ENCODE measurements at regions not wholly inside any gene's neighbourhood (a gene's known extent, or its start where the extent isn't known, plus 50 kb on each side); places are given as distances from the start of the nearest gene placed in this dataset.

GRCh38 chr2:15827001-15827400 is 113.3 kb upstream of the MYCN start:
- DNase-seq = no peak

DNA sequence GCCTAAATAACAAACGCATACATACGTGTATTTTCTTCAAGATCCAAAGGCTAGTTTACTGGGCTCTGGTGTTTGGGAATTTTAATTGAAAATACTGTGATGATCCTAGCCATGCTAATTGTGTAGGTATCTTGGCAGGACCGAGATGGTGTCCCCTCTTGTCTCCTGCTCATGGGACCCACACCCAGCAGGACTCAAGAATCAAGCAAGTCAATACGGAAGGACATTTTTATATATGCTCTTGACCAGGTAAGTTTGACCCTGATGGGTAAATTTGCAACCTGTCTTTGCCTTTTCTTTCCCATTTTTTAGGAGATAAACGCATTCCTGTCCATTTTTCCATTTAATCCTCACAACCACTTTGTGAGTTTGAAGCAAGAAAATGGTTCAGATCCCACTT is 111.8 kb upstream of the MYCN start:
- no peak for DNase-seq

DNA sequence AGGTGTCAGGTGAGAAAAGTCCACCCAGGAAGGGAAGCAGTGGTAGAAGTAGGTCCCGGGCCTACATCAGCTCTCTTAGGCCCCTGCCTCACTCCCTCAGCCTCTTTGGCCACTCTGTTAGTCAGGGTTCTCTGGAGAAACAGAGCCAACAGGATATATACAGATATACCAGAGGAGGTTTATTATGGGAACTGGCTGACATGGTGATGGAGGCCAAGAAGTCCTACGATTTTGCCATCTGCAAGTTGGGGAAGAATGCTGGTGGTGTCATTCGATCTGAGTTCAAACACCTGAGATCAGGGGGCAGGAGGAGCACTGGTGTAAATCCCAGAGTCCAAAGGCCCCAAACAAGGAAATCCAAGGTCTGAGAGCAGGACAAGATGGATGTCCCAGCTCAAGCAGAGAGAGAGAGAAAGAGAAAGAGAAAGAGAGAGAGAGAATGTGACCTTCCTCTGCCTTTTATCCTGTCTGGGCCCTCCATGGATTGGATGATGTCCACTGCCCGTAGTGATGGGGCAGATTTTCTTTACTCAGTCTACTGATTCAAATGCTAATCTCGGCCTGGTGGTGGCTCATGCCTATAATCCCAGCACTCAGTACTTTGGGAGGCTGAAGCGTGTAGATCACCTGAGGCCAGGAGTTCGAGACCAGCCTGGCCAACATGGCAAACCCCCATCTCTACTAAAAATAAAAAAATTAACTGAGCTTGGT is 111.1 kb upstream of the MYCN start:
- DNase-seq = no peak

DNA sequence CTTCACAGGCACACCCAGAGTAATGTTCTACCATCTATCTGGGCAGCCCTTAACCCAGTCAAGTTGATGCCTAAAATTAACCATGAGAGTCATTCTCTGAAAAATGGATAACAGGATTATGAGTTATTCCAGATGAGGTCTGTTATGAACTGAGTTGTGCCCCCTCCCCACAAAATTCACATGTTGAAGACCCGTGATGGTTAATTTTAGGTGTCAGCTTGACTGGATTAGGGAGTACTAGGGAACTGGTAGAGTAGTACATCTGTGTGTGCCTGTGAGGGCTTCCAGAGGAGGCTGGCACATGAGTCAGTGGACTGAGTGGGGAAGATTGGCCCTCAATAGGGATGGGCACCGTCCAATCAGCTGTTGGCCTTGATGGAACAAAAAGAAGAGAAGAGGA is 110.4 kb upstream of the MYCN start:
- no peak for DNase-seq

DNA sequence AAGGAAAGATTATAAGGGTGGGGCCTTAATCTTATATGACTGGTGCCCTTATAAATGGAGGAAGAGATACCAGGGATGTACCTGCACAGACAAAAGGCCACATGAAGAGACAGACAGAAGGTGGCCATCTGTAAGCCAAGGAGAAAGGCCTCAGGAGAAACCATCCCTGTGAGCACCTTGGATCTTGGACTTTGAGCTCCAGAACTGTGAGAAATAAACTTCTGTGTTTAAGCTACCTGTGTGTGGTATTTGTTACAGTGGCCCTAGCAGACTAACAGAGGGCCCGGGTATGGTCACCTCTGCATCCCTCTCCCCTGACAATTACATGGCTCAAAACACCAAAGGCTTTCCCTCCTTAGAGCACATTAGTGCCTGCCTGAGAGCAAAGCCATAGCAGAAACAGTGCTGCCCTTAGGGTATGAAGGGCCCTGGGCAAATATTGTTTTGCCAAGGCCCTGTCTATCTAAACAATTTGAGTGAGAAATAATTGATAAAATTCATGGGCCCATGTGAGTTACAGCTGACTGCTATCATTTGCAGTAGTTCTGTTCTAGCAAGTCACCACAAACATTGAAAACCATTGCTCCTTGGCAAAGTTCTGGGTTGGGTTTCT is 109.3 kb upstream of the MYCN start:
- DNase-seq = no peak

DNA sequence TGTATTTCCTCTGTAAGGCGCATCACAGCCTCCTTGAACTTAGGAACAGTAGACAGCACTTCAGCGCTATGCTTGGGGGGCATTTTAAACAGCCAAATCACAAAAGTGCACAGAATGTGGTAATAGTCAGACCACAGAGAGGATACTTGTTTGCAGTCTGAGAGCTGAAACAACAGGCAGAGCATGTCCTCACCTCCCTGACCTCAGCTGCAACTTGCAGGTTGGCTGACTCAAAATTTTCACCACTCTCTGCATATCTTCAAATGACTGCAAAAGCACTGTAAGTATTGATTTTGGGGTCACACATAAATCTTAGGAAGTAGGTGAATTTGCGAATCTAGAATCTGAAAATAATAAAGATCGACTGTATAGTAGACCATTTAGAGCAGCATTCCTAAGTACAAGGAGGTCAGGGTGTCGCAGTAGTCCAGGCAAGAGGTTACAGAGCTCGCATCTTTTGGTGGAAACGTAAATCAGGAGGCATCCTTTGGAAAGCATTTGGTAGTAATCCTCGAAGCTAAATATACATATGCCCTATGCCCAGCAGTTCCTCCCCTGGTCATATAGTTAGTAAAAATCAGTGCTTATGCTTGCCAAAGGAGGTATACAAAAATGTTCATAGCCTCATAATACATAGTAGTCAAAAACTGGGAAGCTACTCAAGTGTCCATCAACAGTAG is 108.2 kb upstream of the MYCN start:
- no peak for DNase-seq

DNA sequence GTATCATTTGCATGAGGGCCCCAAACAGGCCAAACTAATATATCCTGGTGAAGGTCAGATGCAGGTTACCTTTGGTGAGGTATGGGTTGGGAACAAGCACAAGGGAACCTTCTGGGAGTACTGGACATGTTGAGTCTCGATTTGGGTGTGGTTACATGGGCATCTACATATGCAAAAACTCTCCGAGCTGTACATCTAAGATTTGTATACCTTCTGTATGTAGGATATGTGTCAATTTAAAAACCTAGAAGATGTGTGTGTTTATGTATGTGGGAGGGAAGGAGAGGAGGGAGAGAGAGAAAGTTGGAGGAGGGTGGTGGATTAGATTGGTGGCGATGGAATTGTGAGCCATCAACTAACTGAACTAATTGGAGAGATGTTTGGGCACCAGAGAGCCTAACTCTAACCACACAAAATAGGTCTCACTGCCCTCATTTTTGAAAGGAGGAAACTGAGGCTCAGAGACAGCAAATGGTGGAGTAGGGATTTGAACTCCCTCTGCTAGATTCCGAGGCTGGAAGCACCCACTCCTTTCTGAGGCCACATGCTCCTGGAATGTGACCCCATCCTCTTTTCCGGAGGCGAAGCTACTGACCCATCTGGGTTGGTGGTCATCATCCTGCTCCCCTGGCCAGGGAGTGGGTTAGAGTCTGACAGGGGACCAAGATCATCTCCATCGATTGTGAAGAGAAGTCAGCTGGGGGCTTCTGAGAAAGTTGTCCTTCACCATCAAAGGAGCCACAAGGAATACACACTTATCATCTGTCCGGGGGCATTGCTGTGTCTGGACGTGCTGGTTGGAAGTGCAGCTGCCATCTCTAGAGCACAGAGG is 107.3 kb upstream of the MYCN start:
- no peak for DNase-seq

DNA sequence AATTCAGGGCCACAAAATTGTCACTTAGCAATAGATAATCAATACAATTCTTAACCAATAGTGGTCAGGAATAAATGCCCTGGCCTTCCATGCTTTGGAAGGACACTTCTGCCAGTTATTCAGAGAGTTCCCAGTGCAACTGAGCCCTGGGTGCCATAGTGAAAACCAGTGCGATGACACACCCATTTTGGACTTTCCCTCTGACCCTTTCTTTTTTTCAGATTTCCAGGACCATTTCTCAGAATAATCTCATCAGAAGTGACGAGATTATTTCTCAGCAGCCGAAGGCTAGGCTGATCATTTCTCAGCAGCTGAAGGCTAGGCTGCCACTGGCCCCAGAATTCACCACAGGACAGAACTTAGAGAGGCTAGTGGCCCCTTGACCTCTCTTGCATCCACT is 106.6 kb upstream of the MYCN start:
- no peak for DNase-seq

GRCh38 chr2:15834381-15835031 is 105.8 kb upstream of the MYCN start:
- DNase-seq = no peak

- peak; percentile 26 for DNase-seq
Measured at GRCh38 chr2:15835991-15836688, 104.2 kb upstream of the MYCN start.

GRCh38 chr2:15836689-15837610 is 103.4 kb upstream of the MYCN start:
- no peak for DNase-seq

DNA sequence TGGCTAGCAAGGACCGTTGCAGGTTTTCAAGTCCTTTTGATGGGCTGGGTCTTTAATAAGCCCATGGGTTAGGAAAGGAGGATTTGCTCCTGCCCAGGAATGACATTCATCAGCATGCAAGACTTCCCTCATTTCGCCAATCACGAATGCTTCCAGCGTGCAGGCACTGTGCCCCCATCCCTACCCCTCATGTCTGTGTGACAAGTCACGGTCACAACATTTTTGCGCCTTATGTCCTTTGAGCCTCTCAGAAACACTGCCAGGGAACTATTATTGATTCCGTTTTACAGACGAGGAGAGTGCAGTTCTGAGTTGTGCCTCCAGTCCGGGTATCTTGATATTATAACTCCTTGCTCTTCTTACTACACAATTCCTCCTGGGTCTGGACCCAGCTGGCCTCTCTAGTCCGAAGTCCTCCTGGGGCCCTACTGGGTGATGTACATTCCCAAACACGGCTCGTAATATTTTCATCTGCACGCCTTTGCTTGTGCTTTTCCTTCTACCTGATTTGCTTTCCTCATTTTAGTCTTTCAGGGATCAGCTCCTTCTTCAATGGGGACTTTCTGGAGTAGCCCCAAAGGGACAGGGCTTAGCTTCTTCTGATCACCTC is 101.8 kb upstream of the MYCN start:
- DNase-seq = no peak

DNA sequence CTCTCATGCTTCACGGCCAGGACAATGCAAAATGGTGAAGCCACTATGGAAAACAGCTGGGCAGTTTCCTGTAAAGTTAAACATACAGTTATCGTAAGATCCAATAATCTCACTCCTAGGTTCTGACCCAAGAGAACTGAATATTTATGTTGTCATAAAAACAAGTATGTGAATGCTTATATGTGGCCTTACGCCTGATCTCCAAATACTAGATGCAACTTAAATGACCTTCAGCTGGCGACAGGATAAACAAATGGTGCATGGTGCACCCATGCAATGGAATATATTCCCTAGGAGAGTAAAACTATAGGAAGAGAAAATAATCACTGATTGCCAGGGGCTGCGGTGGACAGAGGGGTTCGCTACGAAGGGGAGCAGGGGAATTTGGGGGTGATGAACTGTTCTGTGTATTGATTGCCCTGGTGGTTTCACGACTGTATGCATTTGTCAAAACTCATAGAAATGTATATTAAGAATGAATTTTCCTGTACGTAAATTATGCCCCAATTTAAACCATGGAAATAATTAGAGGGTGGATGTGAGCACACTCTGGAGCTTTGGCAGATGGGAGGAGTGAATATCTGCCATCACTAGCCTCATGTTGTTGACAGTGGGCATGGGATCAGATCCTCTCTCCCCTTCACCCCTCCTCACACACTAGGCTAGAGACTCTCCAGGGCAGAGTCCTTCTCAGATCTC is 100.8 kb upstream of the MYCN start:
- DNase-seq = no peak

DNA sequence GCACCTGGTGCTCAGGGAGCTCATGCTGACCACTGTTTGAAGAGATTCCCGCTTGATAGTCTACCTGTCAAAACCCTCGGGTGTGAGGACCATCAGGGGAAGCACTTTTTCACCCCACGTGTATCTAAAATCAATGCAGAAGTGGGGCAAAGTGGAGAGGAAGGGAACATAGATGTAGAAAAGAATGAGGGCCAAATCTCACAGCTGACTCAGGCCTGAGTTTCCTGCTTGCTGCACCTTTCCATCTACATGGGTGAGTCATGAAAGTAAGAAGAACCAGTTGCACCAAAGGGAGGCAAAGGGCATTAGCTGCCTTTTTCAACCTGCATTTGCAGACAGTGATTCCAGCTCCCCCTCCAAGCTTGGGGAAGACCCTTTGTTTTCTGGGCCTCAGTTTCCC is 100.2 kb upstream of the MYCN start:
- DNase-seq = no peak

GRCh38 chr2:15840969-15841368 is 99.4 kb upstream of the MYCN start:
- DNase-seq = no peak

GRCh38 chr2:15841776-15842560 is 98.4 kb upstream of the MYCN start:
- DNase-seq = no peak

- DNase-seq = no peak
Measured at GRCh38 chr2:15842758-15843666, 97.3 kb upstream of the MYCN start.

All from skin of body (tissue), 1 donor.